ENCODE measurements at regions not wholly inside any gene's neighbourhood (a gene's known extent, or its start where the extent isn't known, plus 50 kb on each side); places are given as distances from the start of the nearest gene placed in this dataset.

DNA sequence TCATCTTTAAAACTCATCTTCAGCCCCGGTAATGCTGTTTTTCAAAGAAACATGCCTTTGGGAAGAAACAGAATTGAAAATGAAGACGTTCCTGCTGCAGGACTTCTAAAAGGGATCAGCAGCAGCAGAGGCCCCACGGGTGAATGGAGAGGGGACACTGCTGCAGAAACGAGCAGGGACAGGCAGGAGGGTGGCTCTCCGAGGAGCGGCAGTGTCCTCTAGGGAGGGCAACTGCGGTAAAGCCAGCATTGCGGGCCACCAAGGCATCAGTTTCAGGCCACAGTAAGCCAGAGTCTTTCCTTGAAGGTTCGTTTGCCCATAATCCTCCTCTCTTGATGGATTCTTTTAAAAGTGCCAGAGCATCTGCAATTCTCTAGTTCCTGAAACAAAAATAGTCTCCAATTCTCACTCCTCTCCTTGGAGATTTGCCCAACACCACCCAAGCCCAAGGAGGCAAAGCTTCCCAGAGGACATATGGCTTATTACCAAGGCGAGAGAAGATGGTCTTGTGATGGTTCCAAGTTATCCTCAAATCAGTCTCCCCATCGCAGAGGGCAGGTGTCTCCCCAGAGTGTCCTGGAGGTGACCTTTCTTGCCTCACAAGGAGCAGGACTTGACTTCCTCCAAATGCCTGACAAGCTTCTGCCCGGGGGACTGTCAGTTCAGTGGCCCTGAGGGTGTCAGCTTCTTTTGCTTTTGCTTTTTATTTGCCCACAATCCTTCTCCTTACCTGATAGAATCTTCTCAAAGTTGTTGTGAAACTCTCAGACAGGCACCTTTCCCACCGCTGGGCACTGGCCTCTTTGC is 341.1 kb upstream of the B3GAT1 start:
- no peak overlapping the region for H3K27ac ChIP-seq (ENCODE audit: low read length)
- no peaks in the 10 kb centered on the region for H3K4me1 ChIP-seq (ENCODE audit: low read length)
- no peak overlapping the region for H3K4me2 ChIP-seq (ENCODE audit: low read length)
- H3K79me2 ChIP-seq (ENCODE audit: low read length): no peaks in the 10 kb centered on the region
- no peaks in the 10 kb centered on the region for H3K27me3 ChIP-seq (ENCODE audit: low read depth, low read length)
- H3K4me3 ChIP-seq (ENCODE audit: low read length): no peak overlapping the region
- TF ChIP-seq, protein P1, sequence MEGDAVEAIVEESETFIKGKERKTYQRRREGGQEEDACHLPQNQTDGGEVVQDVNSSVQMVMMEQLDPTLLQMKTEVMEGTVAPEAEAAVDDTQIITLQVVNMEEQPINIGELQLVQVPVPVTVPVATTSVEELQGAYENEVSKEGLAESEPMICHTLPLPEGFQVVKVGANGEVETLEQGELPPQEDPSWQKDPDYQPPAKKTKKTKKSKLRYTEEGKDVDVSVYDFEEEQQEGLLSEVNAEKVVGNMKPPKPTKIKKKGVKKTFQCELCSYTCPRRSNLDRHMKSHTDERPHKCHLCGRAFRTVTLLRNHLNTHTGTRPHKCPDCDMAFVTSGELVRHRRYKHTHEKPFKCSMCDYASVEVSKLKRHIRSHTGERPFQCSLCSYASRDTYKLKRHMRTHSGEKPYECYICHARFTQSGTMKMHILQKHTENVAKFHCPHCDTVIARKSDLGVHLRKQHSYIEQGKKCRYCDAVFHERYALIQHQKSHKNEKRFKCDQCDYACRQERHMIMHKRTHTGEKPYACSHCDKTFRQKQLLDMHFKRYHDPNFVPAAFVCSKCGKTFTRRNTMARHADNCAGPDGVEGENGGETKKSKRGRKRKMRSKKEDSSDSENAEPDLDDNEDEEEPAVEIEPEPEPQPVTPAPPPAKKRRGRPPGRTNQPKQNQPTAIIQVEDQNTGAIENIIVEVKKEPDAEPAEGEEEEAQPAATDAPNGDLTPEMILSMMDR (IDR thresholded peaks at IDR 0.05; ENCODE audit: low read depth, low read length): no peak
- no peak for TF ChIP-seq EZH2phosphoT487 (IDR thresholded peaks at IDR 0.05; ENCODE audit: low read depth)
- no peaks in the 10 kb centered on the region for H3K9me3 ChIP-seq (ENCODE audit: insufficient read depth, low read length)
- no peak overlapping the region for H2AFZ ChIP-seq (ENCODE audit: low read depth, low read length)
- no peaks in the 10 kb centered on the region for H4K20me1 ChIP-seq (ENCODE audit: insufficient read depth, low read length)
- H3K36me3 ChIP-seq (replicated peaks; ENCODE audit: low read depth, low read length): no peaks in the 10 kb centered on the region
- no peak overlapping the region for H3K9ac ChIP-seq (ENCODE audit: low read length)

DNA sequence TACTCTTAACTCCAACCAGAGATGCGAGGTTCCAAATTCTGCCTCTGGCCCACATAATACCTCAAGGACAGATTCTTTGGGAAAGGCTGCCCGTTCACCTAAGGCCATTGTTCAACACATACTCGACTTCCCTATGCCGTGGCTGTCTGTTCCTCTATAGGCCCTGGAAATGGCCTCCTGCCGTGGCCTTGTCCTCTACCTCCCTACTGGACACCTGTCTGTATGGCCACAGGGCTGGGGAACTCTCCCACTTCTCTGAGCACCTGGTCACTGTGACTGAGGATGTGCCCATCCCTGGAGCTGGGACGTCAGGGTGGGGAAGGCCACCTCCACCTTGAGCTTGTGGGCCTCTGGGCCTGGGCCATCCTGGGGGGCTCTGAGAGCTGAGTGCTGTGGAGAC is 340.5 kb upstream of the B3GAT1 start:
- H3K27me3 ChIP-seq (ENCODE audit: low read depth, low read length): no peaks in the 10 kb centered on the region
- no peak overlapping the region for H3K9ac ChIP-seq (ENCODE audit: low read length)
- no peaks in the 10 kb centered on the region for H3K79me2 ChIP-seq (ENCODE audit: low read length)
- H4K20me1 ChIP-seq (ENCODE audit: insufficient read depth, low read length): no peaks in the 10 kb centered on the region
- TF ChIP-seq EZH2phosphoT487 (IDR thresholded peaks at IDR 0.05; ENCODE audit: low read depth): no peak
- TF ChIP-seq, protein P1 (IDR thresholded peaks at IDR 0.05; ENCODE audit: low read depth, low read length): no peak
- no peaks in the 10 kb centered on the region for H3K4me1 ChIP-seq (ENCODE audit: low read length)
- H2AFZ ChIP-seq (ENCODE audit: low read depth, low read length): no peak overlapping the region
- H3K4me3 ChIP-seq (ENCODE audit: low read length): no peak overlapping the region
- H3K9me3 ChIP-seq (ENCODE audit: insufficient read depth, low read length): no peaks in the 10 kb centered on the region
- H3K36me3 ChIP-seq (replicated peaks; ENCODE audit: low read depth, low read length): no peaks in the 10 kb centered on the region
- no peak overlapping the region for H3K4me2 ChIP-seq (ENCODE audit: low read length)
- no peak overlapping the region for H3K27ac ChIP-seq (ENCODE audit: low read length)

DNA sequence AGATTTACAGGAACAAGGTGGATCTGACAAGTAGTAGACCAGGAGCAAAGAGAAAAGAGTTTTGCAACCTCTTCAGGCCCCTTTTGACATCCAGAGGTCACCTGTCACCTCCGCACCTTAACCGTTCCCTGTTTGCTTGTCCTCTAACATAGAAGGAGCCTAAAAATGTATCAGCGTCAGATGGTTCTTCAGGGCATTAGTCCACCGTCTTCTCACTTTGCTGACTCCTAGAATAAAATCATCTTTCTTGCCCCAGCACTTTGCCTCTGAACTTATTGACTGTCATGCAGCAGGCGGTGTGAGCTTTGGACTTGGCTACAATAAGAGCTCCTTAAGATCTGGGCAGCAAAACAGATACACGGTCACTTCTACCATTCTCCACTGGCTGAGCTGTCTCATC is 339.7 kb upstream of the B3GAT1 start:
- Histone ChIP-seq H3K4me3 (ENCODE audit: low read length) (no peak overlapping the region), H3K4me2 (ENCODE audit: low read length) (no peak overlapping the region), H3K27ac (ENCODE audit: low read length) (no peak overlapping the region), H3K27me3 (ENCODE audit: low read depth, low read length) (no peaks in the 10 kb centered on the region), H3K4me1 (ENCODE audit: low read length) (no peaks in the 10 kb centered on the region), H4K20me1 (ENCODE audit: insufficient read depth, low read length) (no peaks in the 10 kb centered on the region), H3K9ac (ENCODE audit: low read length) (no peak overlapping the region), H3K79me2 (ENCODE audit: low read length) (no peaks in the 10 kb centered on the region), H3K9me3 (ENCODE audit: insufficient read depth, low read length) (no peaks in the 10 kb centered on the region), H3K36me3 (replicated peaks; ENCODE audit: low read depth, low read length) (no peaks in the 10 kb centered on the region), H2AFZ (ENCODE audit: low read depth, low read length) (no peak overlapping the region)
- TF ChIP-seq EZH2phosphoT487 (IDR thresholded peaks at IDR 0.05; ENCODE audit: low read depth): no peak
- TF ChIP-seq, protein P1 (IDR thresholded peaks at IDR 0.05; ENCODE audit: low read depth, low read length): no peak

DNA sequence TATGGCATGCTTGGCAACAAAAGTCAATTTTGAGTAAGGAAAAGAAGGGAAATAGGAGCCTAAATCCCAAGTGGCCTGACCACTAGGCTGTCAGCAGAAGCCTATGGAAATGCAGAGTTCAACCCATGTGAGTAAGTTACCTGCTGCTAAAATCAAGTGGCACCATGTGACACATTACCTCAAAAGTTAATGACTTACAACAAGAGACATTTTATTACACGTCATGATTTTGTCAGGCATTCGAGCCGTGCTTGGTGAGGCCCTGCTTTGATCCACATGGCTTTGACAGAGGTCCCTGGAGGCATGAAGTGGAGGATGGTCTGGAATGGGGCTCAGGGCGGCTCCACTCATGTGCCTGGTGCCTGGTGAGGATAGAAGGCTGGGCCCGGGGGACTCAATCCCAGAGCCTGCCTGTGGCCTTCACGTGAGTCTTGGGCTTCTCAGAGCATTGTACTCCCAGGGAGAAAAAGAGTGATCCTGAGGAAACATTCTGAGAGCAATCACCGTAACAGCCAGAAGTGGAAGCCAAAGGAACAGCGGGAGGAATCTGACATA is 339.1 kb upstream of the B3GAT1 start:
- H3K79me2 ChIP-seq (ENCODE audit: low read length): no peaks in the 10 kb centered on the region
- H3K36me3 ChIP-seq (replicated peaks; ENCODE audit: low read depth, low read length): no peaks in the 10 kb centered on the region
- no peaks in the 10 kb centered on the region for H3K27me3 ChIP-seq (ENCODE audit: low read depth, low read length)
- H3K27ac ChIP-seq (ENCODE audit: low read length): no peak overlapping the region
- H2AFZ ChIP-seq (ENCODE audit: low read depth, low read length): no peak overlapping the region
- TF ChIP-seq, protein P1 (IDR thresholded peaks at IDR 0.05; ENCODE audit: low read depth, low read length): no peak
- TF ChIP-seq EZH2phosphoT487 (IDR thresholded peaks at IDR 0.05; ENCODE audit: low read depth): no peak
- H3K4me3 ChIP-seq (ENCODE audit: low read length): no peak overlapping the region
- no peaks in the 10 kb centered on the region for H4K20me1 ChIP-seq (ENCODE audit: insufficient read depth, low read length)
- H3K9ac ChIP-seq (ENCODE audit: low read length): no peak overlapping the region
- no peaks in the 10 kb centered on the region for H3K4me1 ChIP-seq (ENCODE audit: low read length)
- no peak overlapping the region for H3K4me2 ChIP-seq (ENCODE audit: low read length)
- no peaks in the 10 kb centered on the region for H3K9me3 ChIP-seq (ENCODE audit: insufficient read depth, low read length)
